Loucy (cell line): ENCODE measurements at regions not wholly inside any gene's neighbourhood (a gene's known extent, or its start where the extent isn't known, plus 50 kb on each side); places are given as distances from the start of the nearest gene placed in this dataset.

Experiments used
- EZH2phosphoT487 ChIP-seq: fragments of 200-600 bp; IDR thresholded peaks from 2 replicates; pipeline ENCODE4 v1.6.1; 2018; ENCODE audit warnings: antibody characterized with exemption, mild to moderate bottlenecking, moderate library complexity, borderline replicate concordance
- TF ChIP-seq, protein P1 (sequence below): fragments of 200-600 bp; sonication (generic); conservative IDR thresholded peaks from 2 replicates; pipeline ENCODE4 v1.5.1; 2014; ENCODE audit warnings: mild to moderate bottlenecking, antibody characterized with exemption, low read length

DNA sequence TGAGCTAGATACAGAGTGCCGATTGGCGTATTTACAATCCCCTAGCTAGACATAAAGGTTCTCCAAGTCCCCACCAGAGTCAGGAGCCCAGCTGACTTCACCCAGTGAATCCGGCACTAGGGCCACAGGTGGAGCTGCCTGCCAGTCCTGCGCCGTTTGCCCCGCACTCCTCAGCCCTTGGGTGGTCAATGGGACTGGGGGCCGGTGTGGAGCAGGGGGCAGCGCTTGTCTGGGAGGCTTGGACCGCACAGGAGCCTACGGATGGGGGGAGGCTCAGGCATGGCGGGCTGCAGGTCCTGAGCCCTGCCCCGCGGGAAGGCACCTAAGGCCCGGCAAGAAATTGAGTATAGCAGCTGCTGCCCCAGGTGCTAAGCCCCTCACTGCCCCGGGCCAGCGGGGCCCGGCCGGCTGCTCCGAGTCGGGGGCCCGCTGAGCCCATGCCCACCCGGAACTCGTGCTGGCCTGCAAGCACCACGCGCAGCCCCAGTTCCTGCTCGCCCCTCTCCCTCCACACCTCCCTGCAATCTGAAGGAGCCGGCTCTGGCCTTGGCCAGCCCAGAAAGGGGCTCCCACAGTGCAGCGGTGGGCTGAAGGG, 1113.8 kb upstream of the LRRTM3 start:
- TF ChIP-seq, protein P1, sequence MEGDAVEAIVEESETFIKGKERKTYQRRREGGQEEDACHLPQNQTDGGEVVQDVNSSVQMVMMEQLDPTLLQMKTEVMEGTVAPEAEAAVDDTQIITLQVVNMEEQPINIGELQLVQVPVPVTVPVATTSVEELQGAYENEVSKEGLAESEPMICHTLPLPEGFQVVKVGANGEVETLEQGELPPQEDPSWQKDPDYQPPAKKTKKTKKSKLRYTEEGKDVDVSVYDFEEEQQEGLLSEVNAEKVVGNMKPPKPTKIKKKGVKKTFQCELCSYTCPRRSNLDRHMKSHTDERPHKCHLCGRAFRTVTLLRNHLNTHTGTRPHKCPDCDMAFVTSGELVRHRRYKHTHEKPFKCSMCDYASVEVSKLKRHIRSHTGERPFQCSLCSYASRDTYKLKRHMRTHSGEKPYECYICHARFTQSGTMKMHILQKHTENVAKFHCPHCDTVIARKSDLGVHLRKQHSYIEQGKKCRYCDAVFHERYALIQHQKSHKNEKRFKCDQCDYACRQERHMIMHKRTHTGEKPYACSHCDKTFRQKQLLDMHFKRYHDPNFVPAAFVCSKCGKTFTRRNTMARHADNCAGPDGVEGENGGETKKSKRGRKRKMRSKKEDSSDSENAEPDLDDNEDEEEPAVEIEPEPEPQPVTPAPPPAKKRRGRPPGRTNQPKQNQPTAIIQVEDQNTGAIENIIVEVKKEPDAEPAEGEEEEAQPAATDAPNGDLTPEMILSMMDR = no peak
- no peak for TF ChIP-seq EZH2phosphoT487
